ENCODE measurements at regions not wholly inside any gene's neighbourhood (a gene's known extent, or its start where the extent isn't known, plus 50 kb on each side); places are given as distances from the start of the nearest gene placed in this dataset.
A peak's percentile ranks its signal among the peaks of the same experiment; 100 is the strongest.
"Not testable (repeated sequence)": the region's sequence is repeated elsewhere in the genome, so short reads cannot be mapped to it uniquely, and the experiment has no call there.

- not testable (repeated sequence) for H3K36me3 ChIP-seq (ENCODE audit: insufficient read depth); H3K27me3 Mint-ChIP-seq (ENCODE audit: insufficient read depth, low read depth, poor library complexity); H3K27me3 ChIP-seq (ENCODE audit: insufficient read depth); H3K9me2 ChIP-seq (ENCODE audit: insufficient read depth); H3F3A ChIP-seq (replicated peaks; ENCODE audit: low read depth); ATAC-seq; H4K20me1 ChIP-seq (replicated peaks; ENCODE audit: insufficient read depth); H3K4me1 ChIP-seq (ENCODE audit: insufficient read depth); H2AFZ ChIP-seq; H3K4me1 Mint-ChIP-seq
- peaks cover 17% of the 10 kb centered on the region; the same call in 2 of the 3 replicates for H3K9me3 Mint-ChIP-seq
- Histone ChIP-seq H3K79me2 (replicated peaks; ENCODE audit: insufficient read depth) (peaks cover 31% of the 10 kb centered on the region), H3K27ac (ENCODE audit: low read depth) (peak overlapping the region; percentile 64), H3K4me2 (peak overlapping the region; percentile 79), H3K4me3 (peak overlapping the region; percentile 60)
- TF ChIP-seq POLR2AphosphoS5 (IDR thresholded peaks at IDR 0.05; ENCODE audit: low read depth), result 0 out of 2 replicates have a peak, but pooled peaks have one; percentile 22
- H3K4me3 Mint-ChIP-seq, result peak overlapping the region; percentile 75
- peak overlapping the region; percentile 93 for H3K27ac Mint-ChIP-seq
- peaks cover 18% of the 10 kb centered on the region; the same call in 2 of the 3 replicates for H3K36me3 Mint-ChIP-seq (ENCODE audit: low read depth)
- DNase-seq (ENCODE audit: low spot score), result peak; percentile 48
Measured at GRCh38 chr2:156254637-156255067, 77.9 kb downstream of the NR4A2 start.

DNA sequence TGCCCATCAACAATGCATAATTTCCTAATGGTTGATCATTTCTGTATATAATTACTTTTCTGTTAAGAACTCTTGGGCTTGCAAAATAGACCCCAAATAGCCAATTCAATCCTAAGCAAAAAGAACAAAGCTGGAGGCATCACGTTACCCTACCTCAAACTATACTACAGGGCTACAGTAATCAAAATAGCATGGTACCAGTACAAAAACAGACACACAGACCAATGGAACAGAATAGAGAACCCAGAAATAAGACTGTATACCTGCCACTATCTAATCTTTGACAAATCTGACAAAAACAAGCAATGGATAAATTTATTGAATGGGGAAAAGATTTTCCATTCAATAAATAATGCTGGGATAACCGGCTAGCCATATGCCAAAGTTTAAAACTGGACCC lies 78.8 kb downstream of the NR4A2 start:
- Histone ChIP-seq H3K36me3 (ENCODE audit: insufficient read depth) (no peaks in the 10 kb centered on the region), H3K4me2 (peak overlapping the region; percentile 79), H3K27me3 (ENCODE audit: insufficient read depth) (no peaks in the 10 kb centered on the region), H3F3A (replicated peaks; ENCODE audit: low read depth) (no peaks in the 10 kb centered on the region), H2AFZ (no peak overlapping the region), H3K4me1 (ENCODE audit: insufficient read depth) (peaks cover 7% of the 10 kb centered on the region; the same call in 1 of the 2 replicates), H3K79me2 (replicated peaks; ENCODE audit: insufficient read depth) (peaks cover 35% of the 10 kb centered on the region), H3K27ac (ENCODE audit: low read depth) (peak overlapping the region; percentile 64; the same call in 1 of the 2 replicates), H3K4me3 (peak overlapping the region; percentile 60), H4K20me1 (replicated peaks; ENCODE audit: insufficient read depth) (no peaks in the 10 kb centered on the region), H3K9me2 (ENCODE audit: insufficient read depth) (no peaks in the 10 kb centered on the region)
- H3K27ac Mint-ChIP-seq, result no peak overlapping the region
- H3K36me3 Mint-ChIP-seq (ENCODE audit: low read depth), result peaks cover 18% of the 10 kb centered on the region; the same call in 2 of the 3 replicates
- DNase-seq (ENCODE audit: low spot score), result no peak
- H3K9me3 Mint-ChIP-seq, result peaks cover 15% of the 10 kb centered on the region; the same call in 2 of the 3 replicates
- TF ChIP-seq POLR2AphosphoS5 (IDR thresholded peaks at IDR 0.05; ENCODE audit: low read depth) (no peak), ZNF331 (CRISPR knock-in tag; IDR thresholded peaks at IDR 0.05; ENCODE audit: low read depth) (no peak), STAT1 (IDR thresholded peaks at IDR 0.05; ENCODE audit: unreplicated experiment) (no peak), ETS1 (IDR thresholded peaks at IDR 0.05) (no peak), ZNF462 (CRISPR knock-in tag; IDR thresholded peaks at IDR 0.05) (no peak), EZH2 (IDR thresholded peaks at IDR 0.05; ENCODE audit: low read depth, unreplicated experiment) (no peak)
- TF ChIP-seq, protein P1, sequence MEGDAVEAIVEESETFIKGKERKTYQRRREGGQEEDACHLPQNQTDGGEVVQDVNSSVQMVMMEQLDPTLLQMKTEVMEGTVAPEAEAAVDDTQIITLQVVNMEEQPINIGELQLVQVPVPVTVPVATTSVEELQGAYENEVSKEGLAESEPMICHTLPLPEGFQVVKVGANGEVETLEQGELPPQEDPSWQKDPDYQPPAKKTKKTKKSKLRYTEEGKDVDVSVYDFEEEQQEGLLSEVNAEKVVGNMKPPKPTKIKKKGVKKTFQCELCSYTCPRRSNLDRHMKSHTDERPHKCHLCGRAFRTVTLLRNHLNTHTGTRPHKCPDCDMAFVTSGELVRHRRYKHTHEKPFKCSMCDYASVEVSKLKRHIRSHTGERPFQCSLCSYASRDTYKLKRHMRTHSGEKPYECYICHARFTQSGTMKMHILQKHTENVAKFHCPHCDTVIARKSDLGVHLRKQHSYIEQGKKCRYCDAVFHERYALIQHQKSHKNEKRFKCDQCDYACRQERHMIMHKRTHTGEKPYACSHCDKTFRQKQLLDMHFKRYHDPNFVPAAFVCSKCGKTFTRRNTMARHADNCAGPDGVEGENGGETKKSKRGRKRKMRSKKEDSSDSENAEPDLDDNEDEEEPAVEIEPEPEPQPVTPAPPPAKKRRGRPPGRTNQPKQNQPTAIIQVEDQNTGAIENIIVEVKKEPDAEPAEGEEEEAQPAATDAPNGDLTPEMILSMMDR (conservative IDR thresholded peaks at IDR 0.05; ENCODE audit: low read depth in 2 of 2), result no peak
- no peaks in the 10 kb centered on the region for H3K4me1 Mint-ChIP-seq
- no peaks in the 10 kb centered on the region for H3K27me3 Mint-ChIP-seq (ENCODE audit: insufficient read depth, low read depth, poor library complexity)
- ATAC-seq, result no peak
- H3K4me3 Mint-ChIP-seq, result peak overlapping the region; percentile 75

Measured in GM23338 (cell line).